ENCODE measurements at regions not wholly inside any gene's neighbourhood (a gene's known extent, or its start where the extent isn't known, plus 50 kb on each side); places are given as distances from the start of the nearest gene placed in this dataset.

GRCh38 chr7:22676385-22676784 is 50.6 kb upstream of the IL6 start:
- TF ChIP-seq CTCF (conservative IDR thresholded peaks at IDR 0.05) = no peak
- H3K27ac ChIP-seq = no peak overlapping the region

- H3K27ac ChIP-seq = peak overlapping the region; percentile 38; the same call in 1 of the 2 replicates
- TF ChIP-seq CTCF (conservative IDR thresholded peaks at IDR 0.05) = no peak
Observed at GRCh38 chr7:22675917-22676343, 51.1 kb upstream of the IL6 start.

- TF ChIP-seq CTCF (conservative IDR thresholded peaks at IDR 0.05) = no peak
- H3K27ac ChIP-seq = peak overlapping the region; percentile 38; the same call in 1 of the 2 replicates
Observed at GRCh38 chr7:22675421-22675820, 51.6 kb upstream of the IL6 start.

GRCh38 chr7:22672846-22673680 is 53.9 kb upstream of the IL6 start:
- no peak for TF ChIP-seq CTCF (conservative IDR thresholded peaks at IDR 0.05)
- no peak overlapping the region for H3K27ac ChIP-seq

- H3K27ac ChIP-seq = no peak overlapping the region
Observed at GRCh38 chr7:22671177-22671879, 55.7 kb upstream of the IL6 start.

GRCh38 chr7:22670422-22670815 is 56.6 kb upstream of the IL6 start:
- H3K27ac ChIP-seq = no peak overlapping the region
- no peak for TF ChIP-seq CTCF (conservative IDR thresholded peaks at IDR 0.05)

More at GRCh38 chr7:22671177-22671879, 55.7 kb upstream of the IL6 start:
- TF ChIP-seq CTCF (conservative IDR thresholded peaks at IDR 0.05) = no peak

GRCh38 chr7:22669692-22670421 is 57.1 kb upstream of the IL6 start:
- no peak for TF ChIP-seq CTCF (conservative IDR thresholded peaks at IDR 0.05)
- H3K27ac ChIP-seq = no peak overlapping the region
